NCI-H524 (cell line): ENCODE measurements at regions not wholly inside any gene's neighbourhood (a gene's known extent, or its start where the extent isn't known, plus 50 kb on each side); places are given as distances from the start of the nearest gene placed in this dataset.
"Not testable (repeated sequence)": the region's sequence is repeated elsewhere in the genome, so short reads cannot be mapped to it uniquely, and the experiment has no call there.

Experiments used
- DNase-seq, 2 experiments: peaks; one replicate each; lab custom pipeline; 2025; lab: John Stamatoyannopoulos, UW

GRCh38 chr11:23480736-23481135 is 620.5 kb upstream of the CCDC179 start:
- DNase-seq: no peak

- DNase-seq: not testable (repeated sequence)
Measured at GRCh38 chr11:23484146-23484545, 623.9 kb upstream of the CCDC179 start.

GRCh38 chr11:23484618-23485017 is 624.3 kb upstream of the CCDC179 start:
- not testable (repeated sequence) for DNase-seq

GRCh38 chr11:23490557-23491235 is 630.4 kb upstream of the CCDC179 start:
- no peak for DNase-seq

- DNase-seq: no peak
Measured at GRCh38 chr11:23494981-23495380, 634.7 kb upstream of the CCDC179 start.

- DNase-seq: no peak
Measured at GRCh38 chr11:23496340-23496739, 636.1 kb upstream of the CCDC179 start.

- DNase-seq: no peak
Measured at GRCh38 chr11:23497040-23497439, 636.8 kb upstream of the CCDC179 start.

- DNase-seq: no peak
Measured at GRCh38 chr11:23502389-23502788, 642.1 kb upstream of the CCDC179 start.

- DNase-seq: no peak
Measured at GRCh38 chr11:23502826-23503225, 642.6 kb upstream of the CCDC179 start.

DNA sequence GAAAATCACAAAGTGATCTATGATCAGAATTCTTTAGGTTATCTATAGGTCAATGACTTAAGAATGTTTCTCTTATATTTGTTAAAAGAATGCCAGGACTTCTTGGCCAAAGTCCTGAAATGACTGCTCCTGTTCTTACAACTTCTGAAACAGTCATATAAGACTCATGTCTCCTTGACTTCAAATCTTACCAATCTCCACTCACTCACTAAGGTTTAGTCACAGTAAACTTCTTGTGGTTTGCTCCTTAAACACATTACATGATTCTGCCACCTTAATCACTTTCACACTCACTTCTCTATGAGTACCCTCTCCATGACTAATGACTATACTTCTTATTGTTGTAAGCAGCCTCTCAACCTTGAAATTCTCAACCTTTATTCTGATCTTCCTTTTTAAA is 648.7 kb upstream of the CCDC179 start:
- DNase-seq: no peak

GRCh38 chr11:23509821-23510220 is 649.5 kb upstream of the CCDC179 start:
- DNase-seq: no peak

- DNase-seq: no peak
Measured at GRCh38 chr11:23519194-23519593, 658.9 kb upstream of the CCDC179 start.

GRCh38 chr11:23520226-23520960 is 660.1 kb upstream of the CCDC179 start:
- DNase-seq: no peak

DNA sequence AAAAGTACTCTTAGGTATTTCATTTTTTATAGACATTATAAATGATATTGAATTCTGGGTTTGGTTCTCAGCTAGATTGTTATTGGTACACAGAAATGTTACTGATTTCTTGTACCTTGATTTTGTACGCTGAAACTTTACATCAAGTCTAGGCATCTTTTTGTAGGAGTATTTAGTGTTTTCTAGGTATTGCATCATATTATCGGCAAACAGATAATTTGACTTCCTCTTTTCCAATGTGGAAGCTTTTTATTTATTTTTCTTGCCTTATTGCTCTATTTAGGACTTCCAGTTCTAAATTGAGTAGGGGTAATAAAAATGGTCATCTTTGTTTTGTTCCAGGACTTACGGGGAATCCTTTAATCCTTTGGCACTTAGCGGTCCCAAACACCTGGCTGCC is 676.6 kb upstream of the CCDC179 start:
- DNase-seq: no peak

GRCh38 chr11:23539556-23539955 is 679.3 kb upstream of the CCDC179 start:
- no peak for DNase-seq

DNA sequence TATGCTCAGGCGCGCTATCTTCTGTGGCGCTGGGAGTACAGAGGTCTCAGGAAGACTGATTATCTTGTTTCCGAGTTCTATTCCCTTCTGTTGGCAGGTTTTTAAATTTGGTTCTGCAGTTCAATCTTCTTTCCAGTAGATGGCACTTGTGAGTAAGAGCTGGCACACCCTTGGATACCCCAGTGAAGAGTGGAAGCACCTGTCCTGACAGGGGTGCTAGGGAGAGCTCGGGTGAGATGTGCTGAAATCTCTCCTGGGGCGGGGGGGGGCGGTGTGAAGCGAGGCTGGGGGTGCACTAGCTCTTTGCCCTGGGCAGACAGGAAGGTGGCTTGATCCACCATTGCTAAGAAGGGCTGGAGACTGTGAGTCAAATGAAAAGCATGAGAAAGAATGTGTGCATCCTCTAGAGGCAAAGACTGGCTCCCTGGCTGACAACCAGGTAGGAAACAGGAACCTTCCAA is 679.9 kb upstream of the CCDC179 start:
- peak in 1 of 2 experiments; percentile 42 for DNase-seq

- DNase-seq: no peak
Measured at GRCh38 chr11:23542189-23542588, 681.9 kb upstream of the CCDC179 start.

DNA sequence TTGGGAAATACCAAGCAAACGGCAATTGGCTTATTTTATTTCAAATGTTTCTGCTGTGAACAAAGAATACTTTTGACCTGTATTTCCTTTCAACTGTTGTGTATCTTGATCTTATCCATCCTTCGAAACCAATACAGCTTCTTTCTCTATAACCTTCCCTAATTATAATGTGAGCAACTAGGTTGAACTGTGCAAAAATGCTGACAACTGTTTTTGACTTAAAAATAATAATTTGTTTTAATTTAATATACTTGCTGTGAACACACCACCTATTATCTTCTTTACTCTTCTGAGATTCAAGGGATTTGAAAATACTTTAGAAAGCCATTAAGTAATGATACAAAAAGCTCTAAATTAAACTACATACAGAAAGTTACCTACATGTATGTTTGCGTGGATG is 682.5 kb upstream of the CCDC179 start:
- no peak for DNase-seq

DNA sequence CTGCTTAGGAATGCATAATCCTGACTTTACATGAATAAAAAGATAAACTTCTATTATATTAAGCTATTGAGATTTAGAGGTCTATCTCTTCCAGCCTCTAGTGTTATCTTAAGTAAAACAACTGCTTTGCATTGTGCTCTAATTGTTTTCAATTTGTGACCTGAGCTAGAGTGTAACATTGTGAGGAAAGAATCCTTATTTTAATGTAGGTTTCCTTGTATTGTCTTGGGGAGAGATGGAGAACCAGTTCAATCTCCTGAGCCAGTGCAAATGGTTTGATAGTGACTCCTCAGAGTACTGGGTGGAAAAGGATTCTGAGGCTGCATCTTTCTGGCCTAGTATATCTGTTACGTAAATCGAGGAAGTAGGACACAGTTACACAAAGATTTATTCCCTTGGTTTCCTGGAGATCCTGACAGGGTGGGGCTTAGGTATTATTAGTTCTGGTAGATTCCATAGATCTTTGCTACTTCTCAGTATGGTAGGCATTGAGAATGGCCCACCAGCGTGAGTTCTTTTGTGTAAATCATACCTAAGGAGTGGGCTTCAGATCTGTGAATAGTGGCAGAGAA is 683.5 kb upstream of the CCDC179 start:
- DNase-seq: no peak

DNA sequence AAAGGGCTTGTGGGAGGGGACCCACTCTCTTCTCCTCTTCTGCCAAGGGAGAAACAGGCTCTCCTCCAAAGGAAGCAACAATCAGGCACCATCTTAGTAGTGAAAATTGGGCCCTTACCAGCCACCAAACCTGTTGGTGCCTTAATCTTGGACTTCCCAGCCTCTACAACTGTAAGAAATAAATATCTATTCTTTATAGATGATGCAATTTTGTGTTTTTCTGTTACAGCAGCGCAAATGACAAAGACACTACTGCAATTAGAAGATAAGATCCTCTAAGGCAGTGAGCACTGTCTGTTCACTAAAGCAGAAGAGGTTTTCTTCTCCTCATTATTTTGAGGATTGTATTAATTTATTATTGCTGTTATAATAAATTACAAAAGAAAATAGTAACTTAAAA is 691.4 kb upstream of the CCDC179 start:
- no peak for DNase-seq

GRCh38 chr11:23554002-23554401 is 693.7 kb upstream of the CCDC179 start:
- DNase-seq: no peak

DNA sequence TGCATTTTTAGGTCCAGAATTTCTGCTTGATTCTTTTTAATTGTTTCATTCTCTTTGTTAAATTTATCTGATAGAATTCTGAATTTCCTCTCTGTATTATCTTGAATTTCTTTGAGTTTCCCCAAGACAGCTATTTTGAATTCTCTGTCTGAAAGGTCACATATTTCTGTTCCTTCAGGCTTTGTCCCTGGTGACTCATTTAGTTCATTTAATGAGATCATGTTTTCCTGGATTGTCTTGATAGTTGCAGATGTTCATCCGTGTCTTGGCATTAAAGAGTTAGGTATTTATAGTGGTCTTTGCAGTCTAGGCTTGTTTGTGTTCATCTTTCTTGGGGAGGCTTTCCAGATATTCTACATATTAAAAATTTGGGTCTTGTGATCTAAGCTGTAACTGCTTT is 694.8 kb upstream of the CCDC179 start:
- no peak for DNase-seq

GRCh38 chr11:23556163-23556750 is 696.0 kb upstream of the CCDC179 start:
- no peak for DNase-seq
